ENCODE measurements at regions not wholly inside any gene's neighbourhood (a gene's known extent, or its start where the extent isn't known, plus 50 kb on each side); places are given as distances from the start of the nearest gene placed in this dataset.

GRCh38 chr11:121780971-121781370 is 328.2 kb upstream of the SORL1-AS1 start:
- no peak for ATAC-seq

DNA sequence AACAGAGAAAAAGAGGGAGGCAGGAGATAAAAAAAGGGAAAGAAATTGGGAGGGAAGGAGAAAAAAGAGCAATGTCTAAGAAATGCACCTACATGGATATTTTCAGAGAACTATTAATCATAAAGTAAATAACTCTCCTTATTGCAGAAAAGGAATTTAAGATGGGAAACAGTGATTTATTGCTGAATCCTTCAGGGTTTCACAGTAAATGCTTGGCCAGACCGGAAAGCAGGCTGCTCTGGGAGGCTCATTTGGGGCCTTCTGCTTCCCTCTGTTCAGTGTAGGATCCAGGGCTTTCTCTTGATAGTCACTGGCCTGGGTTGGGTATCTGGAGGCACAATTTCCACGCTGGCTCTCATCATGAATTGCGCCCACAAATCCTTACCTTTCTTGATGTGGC is 324.3 kb upstream of the SORL1-AS1 start:
- ATAC-seq = no peak

GRCh38 chr11:121775276-121775675 is 322.5 kb upstream of the SORL1-AS1 start:
- no peak for ATAC-seq

- ATAC-seq = no peak
Observed at GRCh38 chr11:121773076-121773475, 320.3 kb upstream of the SORL1-AS1 start.

DNA sequence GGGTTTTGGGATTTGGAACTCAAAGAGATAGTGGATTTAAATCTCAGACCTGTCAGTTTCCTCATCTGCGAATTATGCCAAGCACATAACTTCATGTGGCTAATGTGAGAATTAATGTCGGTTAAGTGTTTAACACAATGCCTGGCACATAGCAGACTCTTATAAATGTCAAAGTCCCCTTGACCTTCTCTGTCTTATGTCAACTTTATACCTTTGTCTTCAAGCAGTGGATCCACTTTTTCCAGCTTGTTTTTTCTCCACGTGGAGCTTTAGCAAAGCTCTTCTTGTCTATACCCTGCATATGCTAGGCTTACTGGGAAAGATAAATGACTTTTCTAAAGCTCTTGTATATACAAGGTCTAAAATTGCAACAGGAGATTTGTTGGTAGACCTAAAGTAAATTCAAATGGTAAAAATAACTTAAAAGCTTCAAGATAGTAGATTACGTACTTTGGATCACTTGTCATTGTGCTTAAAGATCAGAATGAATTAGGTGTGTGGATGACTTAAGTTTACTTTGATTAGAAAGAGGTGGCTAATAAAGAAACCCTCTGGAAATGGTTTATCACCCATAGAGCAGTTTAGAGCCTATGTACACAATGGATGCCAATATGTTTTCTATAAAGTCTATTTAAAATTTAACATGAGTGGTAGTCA is 318.3 kb upstream of the SORL1-AS1 start:
- ATAC-seq = no peak

DNA sequence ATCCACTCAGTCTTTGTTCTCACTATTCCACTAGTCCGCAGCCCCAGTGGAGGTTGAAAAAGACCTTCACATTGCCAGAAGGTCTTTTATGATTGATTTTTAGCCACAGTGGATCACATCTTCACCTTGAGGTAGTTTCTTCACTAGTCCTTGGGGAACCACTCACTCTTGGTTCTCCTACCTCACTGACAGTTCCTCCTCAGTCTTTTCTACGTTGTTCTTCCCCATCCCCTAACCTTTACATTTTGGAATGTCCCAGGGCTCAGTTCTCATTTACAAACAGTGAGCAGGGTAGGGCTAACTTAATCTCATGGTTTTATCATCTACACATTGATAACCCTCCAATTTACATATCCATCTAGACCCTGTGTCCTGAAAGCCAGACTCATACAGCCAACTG is 316.4 kb upstream of the SORL1-AS1 start:
- ATAC-seq = no peak

DNA sequence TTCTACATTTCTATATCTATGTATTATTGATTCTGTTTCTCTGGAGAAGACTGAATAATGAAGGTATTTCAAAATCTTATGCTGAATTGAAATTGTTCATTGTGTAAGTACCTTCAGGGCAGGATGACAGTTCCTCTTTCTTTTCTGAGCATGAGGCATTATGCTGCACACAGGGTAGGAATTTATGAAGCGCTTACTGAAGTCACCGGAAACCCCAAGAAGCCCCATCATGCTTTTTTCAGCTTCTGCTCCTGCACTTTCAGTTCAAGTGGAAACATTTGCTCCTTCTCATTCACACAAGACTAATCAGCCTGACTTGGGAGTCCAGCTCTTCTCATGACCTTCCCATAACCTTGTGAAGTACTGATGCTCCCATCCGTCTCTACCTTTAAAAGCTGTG is 314.7 kb upstream of the SORL1-AS1 start:
- no peak for ATAC-seq

DNA sequence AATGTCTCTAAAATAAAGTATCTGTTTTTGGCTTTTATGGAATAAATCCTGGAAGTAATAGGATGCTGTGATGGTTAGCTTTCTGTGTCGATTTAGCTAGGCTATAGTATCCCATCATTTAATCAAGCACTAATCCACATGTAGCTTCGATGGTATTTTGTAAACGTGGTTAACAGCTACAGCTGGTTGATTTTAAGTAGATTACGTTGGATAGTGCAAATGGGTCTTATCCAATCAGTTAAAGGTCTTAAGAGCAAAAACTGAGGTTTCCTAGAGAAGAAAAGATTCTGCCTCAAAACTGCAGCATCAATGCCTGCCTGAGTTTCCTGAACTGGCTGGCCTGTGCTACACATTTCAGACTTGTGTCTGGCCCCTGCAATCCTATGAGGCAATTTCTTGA is 314.2 kb upstream of the SORL1-AS1 start:
- ATAC-seq = no peak

DNA sequence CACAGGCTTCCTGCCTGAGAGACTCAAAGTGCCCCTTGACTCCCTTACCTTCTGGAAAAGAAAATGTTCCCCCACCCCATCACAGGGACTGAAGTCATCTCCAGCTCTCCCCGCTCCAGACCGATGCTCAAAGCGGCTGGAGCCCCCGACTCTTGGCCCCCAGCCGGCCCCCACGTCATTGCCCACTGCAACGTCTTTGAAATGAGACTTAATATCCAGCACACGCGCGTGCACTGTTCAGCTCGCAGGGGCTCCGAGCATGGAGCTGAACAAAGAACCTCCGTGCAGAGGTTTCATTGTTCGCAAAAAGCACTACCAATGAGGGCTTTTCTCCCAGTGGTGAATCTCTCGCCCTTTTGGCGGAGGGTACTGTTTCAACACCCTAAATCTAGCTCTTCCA is 313.4 kb upstream of the SORL1-AS1 start:
- ATAC-seq = no peak

DNA sequence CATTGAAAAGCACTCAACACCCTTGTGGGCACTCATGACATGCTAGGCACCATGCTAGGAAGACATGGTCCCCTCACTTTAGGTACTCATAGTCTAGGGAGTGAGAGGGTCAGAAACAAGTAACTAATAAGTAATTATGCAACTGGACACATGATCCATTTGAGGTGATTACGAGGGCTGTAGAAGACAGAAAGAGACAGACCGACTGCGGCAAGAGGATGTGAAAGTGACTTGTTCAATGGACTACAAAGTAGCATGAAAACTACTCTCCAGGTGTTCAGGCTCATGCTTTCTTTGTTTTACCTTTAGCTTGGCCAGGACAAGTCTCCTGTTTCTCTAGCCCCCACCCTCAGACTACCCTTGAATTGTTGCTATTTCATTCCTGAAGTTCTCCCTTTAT is 310.8 kb upstream of the SORL1-AS1 start:
- no peak for ATAC-seq

GRCh38 chr11:121762820-121763219 is 310.1 kb upstream of the SORL1-AS1 start:
- ATAC-seq = no peak

GRCh38 chr11:121761186-121761585 is 308.4 kb upstream of the SORL1-AS1 start:
- no peak for ATAC-seq

GRCh38 chr11:121757480-121758125 is 304.8 kb upstream of the SORL1-AS1 start:
- no peak for ATAC-seq

- no peak for ATAC-seq
Observed at GRCh38 chr11:121755906-121756305, 303.1 kb upstream of the SORL1-AS1 start.

- ATAC-seq = no peak
Observed at GRCh38 chr11:121755191-121755590, 302.4 kb upstream of the SORL1-AS1 start.

GRCh38 chr11:121754598-121754997 is 301.8 kb upstream of the SORL1-AS1 start:
- no peak for ATAC-seq

DNA sequence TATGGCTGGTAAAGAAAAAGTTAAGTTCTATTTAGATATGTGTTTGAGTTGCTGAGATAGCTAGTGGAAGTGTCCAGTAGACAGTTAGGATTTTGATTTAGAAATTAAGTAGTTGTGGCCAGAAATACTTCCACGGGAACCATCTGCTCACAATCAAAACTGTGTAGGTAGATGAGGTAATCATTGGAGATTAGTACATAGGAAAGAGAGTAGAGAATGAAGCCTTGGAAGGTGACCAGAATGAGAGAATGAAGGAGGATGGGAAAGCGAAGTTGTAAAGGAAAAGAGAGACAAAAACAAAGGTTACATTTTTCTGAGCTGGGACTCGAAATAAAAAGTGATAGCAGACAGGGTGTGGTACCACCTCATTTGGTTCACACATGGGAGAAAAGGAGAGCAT is 296.9 kb upstream of the SORL1-AS1 start:
- ATAC-seq = no peak

GRCh38 chr11:121748068-121748467 is 295.3 kb upstream of the SORL1-AS1 start:
- ATAC-seq = no peak

GRCh38 chr11:121743285-121743684 is 290.5 kb upstream of the SORL1-AS1 start:
- ATAC-seq = no peak

- no peak for ATAC-seq
Observed at GRCh38 chr11:121741761-121742361, 289.1 kb upstream of the SORL1-AS1 start.

GRCh38 chr11:121741351-121741760 is 288.6 kb upstream of the SORL1-AS1 start:
- no peak for ATAC-seq

DNA sequence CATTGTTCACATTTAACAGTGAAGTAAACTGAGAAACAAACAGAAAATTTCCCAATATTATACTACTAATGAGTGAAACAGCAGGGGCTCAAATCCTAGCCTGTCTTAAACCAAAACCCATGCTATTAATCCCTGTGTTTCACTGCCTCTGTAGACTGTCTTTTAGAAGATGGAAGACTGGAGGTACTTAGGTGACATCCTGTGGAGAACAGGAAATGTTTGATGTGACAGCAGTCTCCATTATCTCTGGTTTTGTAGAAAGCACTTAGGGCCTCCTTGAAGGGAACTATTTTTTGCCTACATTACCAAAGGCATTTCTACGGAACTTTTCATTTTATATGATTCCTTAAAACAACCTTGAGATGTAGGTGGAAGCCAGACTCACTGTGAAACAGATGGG is 288.1 kb upstream of the SORL1-AS1 start:
- ATAC-seq = no peak

GRCh38 chr11:121733858-121734257 is 281.1 kb upstream of the SORL1-AS1 start:
- ATAC-seq = no peak

- no peak for ATAC-seq
Observed at GRCh38 chr11:121727942-121728341, 275.2 kb upstream of the SORL1-AS1 start.

All from activated CD4-positive, CD25-positive, alpha-beta regulatory T cell treated with anti-CD3 and anti-CD28 coated beads, Interleukin-2, amount 50 U/mL, for 24 hours (primary cell).